ENCODE measurements at regions not wholly inside any gene's neighbourhood (a gene's known extent, or its start where the extent isn't known, plus 50 kb on each side); places are given as distances from the start of the nearest gene placed in this dataset.

DNA sequence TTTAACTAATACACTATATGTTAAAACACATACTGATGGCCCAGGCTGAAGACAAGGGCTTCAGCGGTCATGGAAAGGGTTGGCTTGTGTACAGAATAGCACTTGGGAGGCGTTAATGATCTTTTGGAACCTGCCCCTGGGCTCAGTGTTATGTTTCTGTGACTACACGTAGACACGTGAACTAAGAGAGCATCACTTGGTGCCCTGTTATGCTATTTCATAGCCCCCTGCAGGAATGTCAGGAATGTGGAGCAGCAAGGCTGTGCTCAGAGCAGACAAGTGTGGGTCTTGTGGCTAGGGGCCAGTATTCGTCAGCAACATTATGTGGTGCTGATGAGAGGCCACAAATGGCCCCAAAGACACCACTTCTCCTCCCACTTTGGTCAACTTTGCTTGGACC lies 132.4 kb downstream of the MAP3K21 start:
- TF ChIP-seq EZH2 (optimal IDR thresholded peaks at IDR 0.05; ENCODE audit: low read depth, low read length) (no peak), CTCF (IDR thresholded peaks at IDR 0.05; ENCODE audit: low read length) (no peak), EZH2phosphoT487 (IDR thresholded peaks at IDR 0.05; ENCODE audit: low read length) (no peak)
- no peaks in the 10 kb centered on the region for H3K9me2 ChIP-seq (replicated peaks; ENCODE audit: insufficient read depth, low read length)
- no peaks in the 10 kb centered on the region for H3K9me3 ChIP-seq (replicated peaks; ENCODE audit: insufficient read depth, low read length)
- no peaks in the 10 kb centered on the region for H4K20me1 ChIP-seq (ENCODE audit: insufficient read depth, low read length)
- no peak overlapping the region for H3K4me2 ChIP-seq (ENCODE audit: low read depth, low read length)
- no peak for DNase-seq
- H3K9ac ChIP-seq (ENCODE audit: low read length), result no peak overlapping the region
- H3K27me3 ChIP-seq (replicated peaks; ENCODE audit: insufficient read depth, low read length), result no peaks in the 10 kb centered on the region
- no peak overlapping the region for H3K27ac ChIP-seq (ENCODE audit: low read length)
- H2AFZ ChIP-seq (ENCODE audit: low read length), result no peak overlapping the region
- no peaks in the 10 kb centered on the region for H3K4me1 ChIP-seq (ENCODE audit: low read length)
- no peaks in the 10 kb centered on the region for H3K79me2 ChIP-seq (ENCODE audit: low read length)
- no peaks in the 10 kb centered on the region for H3F3A ChIP-seq (ENCODE audit: insufficient read depth, low read length)
- H3K4me3 ChIP-seq (ENCODE audit: low read length), result no peak overlapping the region
- no peaks in the 10 kb centered on the region for H3K36me3 ChIP-seq (replicated peaks; ENCODE audit: insufficient read depth, low read length)

DNA sequence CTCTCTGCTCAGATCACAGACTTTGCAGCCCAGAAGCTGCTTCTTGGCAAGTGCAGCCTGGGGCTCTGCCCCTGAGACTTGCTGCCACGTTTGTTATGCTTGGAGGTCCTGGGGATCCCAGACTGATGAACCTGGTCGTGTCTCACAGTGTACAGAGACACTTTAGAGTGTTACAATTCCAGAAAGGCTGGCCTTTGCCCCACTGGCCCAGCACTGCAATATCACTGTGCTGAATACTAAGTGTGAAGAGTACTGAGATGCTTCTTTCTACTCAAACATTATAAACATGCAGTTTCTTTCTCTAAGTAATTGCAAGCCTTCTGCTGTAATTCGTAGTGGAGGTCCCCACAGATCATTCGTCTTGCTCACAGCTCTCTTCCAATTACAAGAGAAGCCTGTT lies 133.2 kb downstream of the MAP3K21 start:
- TF ChIP-seq EZH2phosphoT487 (IDR thresholded peaks at IDR 0.05; ENCODE audit: low read length) (no peak), EZH2 (optimal IDR thresholded peaks at IDR 0.05; ENCODE audit: low read depth, low read length) (no peak), CTCF (IDR thresholded peaks at IDR 0.05; ENCODE audit: low read length) (no peak)
- H3F3A ChIP-seq (ENCODE audit: insufficient read depth, low read length), result no peaks in the 10 kb centered on the region
- H3K4me2 ChIP-seq (ENCODE audit: low read depth, low read length), result no peak overlapping the region
- no peaks in the 10 kb centered on the region for H3K36me3 ChIP-seq (replicated peaks; ENCODE audit: insufficient read depth, low read length)
- H3K27me3 ChIP-seq (replicated peaks; ENCODE audit: insufficient read depth, low read length), result no peaks in the 10 kb centered on the region
- no peak overlapping the region for H2AFZ ChIP-seq (ENCODE audit: low read length)
- H3K4me1 ChIP-seq (ENCODE audit: low read length), result no peaks in the 10 kb centered on the region
- H3K9me2 ChIP-seq (replicated peaks; ENCODE audit: insufficient read depth, low read length), result no peaks in the 10 kb centered on the region
- H4K20me1 ChIP-seq (ENCODE audit: insufficient read depth, low read length), result no peaks in the 10 kb centered on the region
- no peaks in the 10 kb centered on the region for H3K9me3 ChIP-seq (replicated peaks; ENCODE audit: insufficient read depth, low read length)
- no peak overlapping the region for H3K27ac ChIP-seq (ENCODE audit: low read length)
- H3K79me2 ChIP-seq (ENCODE audit: low read length), result no peaks in the 10 kb centered on the region
- no peak overlapping the region for H3K4me3 ChIP-seq (ENCODE audit: low read length)
- no peak overlapping the region for H3K9ac ChIP-seq (ENCODE audit: low read length)
- DNase-seq, result no peak

DNA sequence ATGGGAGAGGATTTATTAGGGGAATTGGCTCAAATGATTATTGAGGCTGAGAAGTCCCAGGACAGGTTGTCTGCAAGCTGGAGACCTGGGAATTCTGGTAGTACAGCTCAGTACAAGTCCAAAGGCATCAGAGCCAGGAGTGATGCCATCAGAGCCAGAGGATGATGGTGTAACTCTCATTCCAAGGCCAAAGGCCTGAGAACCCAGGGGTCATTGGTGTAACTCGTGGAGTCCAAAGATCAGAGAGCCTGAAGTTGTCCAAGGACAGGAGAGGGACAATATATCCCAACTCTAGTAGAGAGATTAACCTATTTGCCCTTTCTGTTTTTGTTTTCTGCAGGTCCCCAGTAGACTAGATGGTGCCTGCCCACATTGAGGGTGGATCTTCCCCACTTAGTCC lies 134.3 kb downstream of the MAP3K21 start:
- TF ChIP-seq EZH2phosphoT487 (IDR thresholded peaks at IDR 0.05; ENCODE audit: low read length), result no peak
- TF ChIP-seq EZH2 (optimal IDR thresholded peaks at IDR 0.05; ENCODE audit: low read depth, low read length), result no peak
- no peak for TF ChIP-seq CTCF (IDR thresholded peaks at IDR 0.05; ENCODE audit: low read length)
- H3K9me3 ChIP-seq (replicated peaks; ENCODE audit: insufficient read depth, low read length), result no peaks in the 10 kb centered on the region
- no peaks in the 10 kb centered on the region for H3K79me2 ChIP-seq (ENCODE audit: low read length)
- H3K9me2 ChIP-seq (replicated peaks; ENCODE audit: insufficient read depth, low read length), result no peaks in the 10 kb centered on the region
- no peak overlapping the region for H3K4me3 ChIP-seq (ENCODE audit: low read length)
- no peaks in the 10 kb centered on the region for H4K20me1 ChIP-seq (ENCODE audit: insufficient read depth, low read length)
- no peak overlapping the region for H3K9ac ChIP-seq (ENCODE audit: low read length)
- no peak overlapping the region for H3K27ac ChIP-seq (ENCODE audit: low read length)
- H3K36me3 ChIP-seq (replicated peaks; ENCODE audit: insufficient read depth, low read length), result no peaks in the 10 kb centered on the region
- no peaks in the 10 kb centered on the region for H3K27me3 ChIP-seq (replicated peaks; ENCODE audit: insufficient read depth, low read length)
- H2AFZ ChIP-seq (ENCODE audit: low read length), result no peak overlapping the region
- no peaks in the 10 kb centered on the region for H3F3A ChIP-seq (ENCODE audit: insufficient read depth, low read length)
- no peak overlapping the region for H3K4me2 ChIP-seq (ENCODE audit: low read depth, low read length)
- DNase-seq, result no peak
- H3K4me1 ChIP-seq (ENCODE audit: low read length), result no peaks in the 10 kb centered on the region

All from MM.1S (cell line).